CD4-positive, alpha-beta T cell treated with Interleukin-4 for 4 hours (primary cell): ENCODE measurements at regions not wholly inside any gene's neighbourhood (a gene's known extent, or its start where the extent isn't known, plus 50 kb on each side); places are given as distances from the start of the nearest gene placed in this dataset.
A peak's percentile ranks its signal among the peaks of the same experiment; 100 is the strongest.
"Not testable (repeated sequence)": the region's sequence is repeated elsewhere in the genome, so short reads cannot be mapped to it uniquely, and the experiment has no call there.

Experiments
- DNase-seq: peaks from one replicate; pipeline ENCODE4 v3.0.0-alpha.2; 2020

GRCh38 chr1:157460381-157460780 lies 91.9 kb downstream of the FCRL5 start:
- DNase-seq, result no peak

DNA sequence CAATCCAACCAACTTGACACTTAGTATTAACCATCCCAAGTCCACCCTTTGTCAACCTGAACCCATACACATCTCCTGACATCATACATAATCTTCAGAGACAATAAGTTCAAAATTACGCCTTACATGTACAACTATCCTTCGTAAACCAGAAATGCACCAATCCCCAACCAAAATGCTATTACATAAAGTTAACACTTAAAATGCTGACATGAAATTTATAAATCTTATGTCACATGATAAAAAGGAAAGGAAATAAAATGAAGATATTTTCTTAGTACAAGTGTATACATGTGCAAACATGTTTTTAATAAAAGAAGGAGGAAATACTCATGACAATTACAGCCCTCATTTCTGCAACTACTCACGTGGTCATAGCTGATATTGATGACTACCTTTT lies 95.0 kb downstream of the FCRL5 start:
- DNase-seq, result no peak

DNA sequence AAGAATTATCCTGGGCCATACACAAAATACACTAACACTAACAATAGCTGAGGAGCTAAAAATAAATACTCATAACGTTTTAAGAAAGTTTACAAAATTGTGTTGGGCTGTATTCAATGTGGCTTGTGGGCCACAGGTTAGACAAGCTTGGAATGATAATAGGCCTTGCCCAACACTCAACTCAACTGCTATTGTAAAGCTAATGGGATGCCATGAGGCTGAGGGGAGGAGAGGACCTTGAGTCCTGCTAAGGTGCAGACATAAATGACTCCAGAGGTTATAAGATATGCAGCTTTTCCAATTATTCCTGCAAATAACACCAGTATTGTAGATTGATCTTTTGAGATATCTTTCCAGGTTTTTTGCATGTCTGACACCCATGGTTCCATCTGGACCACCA lies 97.0 kb downstream of the FCRL5 start:
- DNase-seq, result no peak

DNA sequence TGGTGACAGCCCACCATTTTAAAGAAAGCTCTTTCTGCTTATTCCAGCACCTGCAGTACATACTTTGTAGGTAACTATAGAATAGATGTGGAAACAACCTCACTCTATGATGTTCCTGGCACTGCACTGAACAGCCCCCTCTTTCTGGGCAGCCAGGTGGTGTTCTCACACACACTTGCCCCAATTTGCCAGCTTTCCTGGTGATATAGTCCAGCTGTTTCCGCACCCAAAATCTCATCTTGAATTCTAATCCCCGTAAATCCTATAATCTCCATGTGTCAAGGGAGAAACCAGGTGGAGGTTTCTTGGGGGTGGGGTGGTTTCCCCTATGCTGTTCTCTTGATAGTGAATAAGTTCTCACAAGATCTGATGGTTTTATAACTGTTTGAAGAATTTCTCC lies 102.2 kb downstream of the FCRL5 start:
- no peak for DNase-seq

DNA sequence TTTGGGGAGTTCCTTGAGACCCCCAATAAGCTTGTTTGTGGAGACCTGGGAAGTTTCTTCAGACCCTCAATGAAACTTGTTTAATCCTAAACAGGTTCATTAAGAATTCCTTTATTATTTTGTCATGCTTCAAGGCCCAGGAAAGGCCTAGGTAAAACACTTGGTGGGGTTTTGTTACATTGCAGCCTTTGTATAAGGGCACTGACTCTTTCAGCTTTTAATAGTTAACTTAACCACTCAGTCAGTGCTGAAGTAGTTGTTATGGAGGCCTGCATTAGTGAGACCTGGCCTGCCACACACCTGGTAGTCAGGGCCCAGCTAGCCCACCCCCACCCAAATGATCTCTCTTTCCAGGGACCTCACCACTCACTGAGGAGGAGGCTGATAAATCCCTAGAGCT lies 103.7 kb downstream of the FCRL5 start:
- DNase-seq, result no peak

- not testable (repeated sequence) for DNase-seq
These were observed 106.0 kb downstream of the FCRL5 start for GRCh38 chr1:157446356-157446755.

- not testable (repeated sequence) for DNase-seq
These were observed 106.6 kb downstream of the FCRL5 start for GRCh38 chr1:157445616-157446140.

GRCh38 chr1:157442065-157442464 lies 110.2 kb downstream of the FCRL5 start:
- DNase-seq, result no peak

GRCh38 chr1:157439302-157439954 lies 112.9 kb downstream of the FCRL5 start:
- DNase-seq, result no peak

DNA sequence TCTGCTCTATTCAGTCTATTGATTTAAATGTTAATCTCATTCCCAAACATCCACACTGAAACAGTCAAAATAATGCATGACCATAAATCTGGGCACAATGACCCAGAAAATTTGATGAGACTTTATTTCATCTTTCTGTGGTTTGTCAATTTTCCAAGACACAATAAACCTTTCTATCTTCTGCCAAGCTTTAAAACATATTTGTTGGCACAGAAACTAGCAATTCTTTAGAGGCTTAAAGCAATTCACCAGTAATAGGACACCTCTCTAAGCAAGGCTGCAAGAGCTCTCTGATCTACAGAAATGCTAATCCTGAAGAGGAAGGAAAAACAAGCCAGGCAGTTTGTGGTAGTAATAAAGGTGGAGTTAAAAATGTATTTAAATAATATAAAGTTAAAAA lies 113.7 kb downstream of the FCRL5 start:
- DNase-seq, result no peak

GRCh38 chr1:157438146-157438545 lies 114.2 kb downstream of the FCRL5 start:
- DNase-seq, result no peak

DNA sequence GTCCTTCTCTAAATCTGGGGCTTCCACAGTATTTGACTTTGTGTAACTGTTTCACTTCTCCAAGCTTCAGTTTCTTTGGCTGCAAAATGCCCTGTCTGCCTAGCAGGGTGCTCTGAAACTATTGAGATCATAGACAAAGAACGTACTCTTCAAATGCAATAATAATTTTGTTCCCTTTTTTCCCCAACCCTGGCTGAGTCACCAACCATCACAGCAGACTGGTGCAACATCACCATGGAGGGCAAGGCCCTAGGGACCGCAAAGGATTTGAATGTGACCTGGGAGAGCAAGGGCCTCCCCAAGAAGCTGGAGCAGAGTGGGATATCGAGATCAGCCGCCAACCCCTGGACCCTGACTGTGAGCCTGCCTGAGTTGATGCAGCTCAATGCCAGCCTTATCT lies 115.0 kb downstream of the FCRL5 start:
- DNase-seq, result peak; percentile 4

DNA sequence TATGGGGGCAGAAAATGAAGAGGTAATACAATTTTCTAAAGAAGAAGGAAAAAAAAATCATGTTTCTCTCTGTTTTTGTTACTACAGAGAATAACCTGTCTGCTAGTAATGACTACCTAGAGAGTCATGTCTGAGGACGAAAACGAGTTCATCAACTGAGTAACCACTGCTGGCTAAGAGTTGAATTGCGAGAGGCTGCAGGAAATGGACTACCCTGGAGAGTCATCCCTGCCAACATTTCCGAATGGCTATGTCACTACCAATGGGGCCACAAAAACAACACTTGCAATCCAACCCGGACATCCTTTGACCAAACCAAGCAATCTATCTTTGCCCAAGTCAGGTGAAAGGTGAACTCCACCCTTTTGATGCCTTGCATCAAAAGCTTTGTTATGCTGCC lies 120.6 kb downstream of the FCRL5 start:
- no peak for DNase-seq

DNA sequence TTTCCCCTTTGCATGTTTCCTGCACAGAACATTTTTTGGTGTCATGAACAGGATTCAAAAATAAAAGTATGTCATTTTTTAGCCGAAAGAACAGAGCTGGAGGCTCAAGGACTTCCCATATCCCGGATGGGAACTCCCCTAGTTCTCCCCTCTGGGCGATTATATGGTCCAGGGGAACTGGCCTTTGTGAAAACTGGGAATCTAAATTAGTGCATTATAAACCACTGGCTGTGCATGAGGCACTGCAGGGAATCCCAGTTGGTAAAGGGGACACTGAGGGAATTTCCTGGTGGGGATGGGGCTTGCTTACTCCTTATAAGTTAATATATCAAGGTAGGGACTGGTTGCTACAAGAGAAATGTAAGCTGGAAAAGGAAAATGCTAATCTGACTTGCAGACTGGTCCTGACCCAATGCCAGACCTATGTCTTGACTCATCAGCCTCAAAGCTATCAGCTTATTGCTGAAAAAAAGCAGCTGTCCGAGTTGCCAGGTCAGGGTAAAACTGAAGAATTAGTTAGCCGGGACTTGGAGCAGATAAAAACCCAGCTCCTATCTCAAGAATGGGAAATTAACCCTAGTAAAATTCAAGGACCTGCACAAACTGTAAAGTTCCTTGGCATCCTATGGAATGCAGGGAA lies 122.6 kb downstream of the FCRL5 start:
- DNase-seq, result no peak

DNA sequence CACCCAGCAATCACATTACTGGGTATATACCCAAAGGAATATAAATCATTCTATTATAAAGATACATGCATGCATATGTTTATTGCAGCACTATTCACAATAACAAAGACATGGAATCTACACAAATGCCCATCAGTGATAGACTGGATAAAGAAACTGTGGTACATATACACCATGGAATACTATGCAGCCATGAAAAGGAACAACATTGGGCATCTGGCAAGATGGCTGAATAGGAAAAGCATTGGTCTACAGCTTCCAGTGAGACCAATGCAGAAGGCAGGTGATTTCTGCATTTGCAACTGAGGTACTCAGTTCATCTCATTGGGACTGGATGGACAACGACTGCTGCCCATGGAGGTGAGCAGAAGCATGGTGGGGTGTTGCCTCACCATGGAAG lies 128.6 kb downstream of the FCRL5 start:
- DNase-seq, result not testable (repeated sequence)

DNA sequence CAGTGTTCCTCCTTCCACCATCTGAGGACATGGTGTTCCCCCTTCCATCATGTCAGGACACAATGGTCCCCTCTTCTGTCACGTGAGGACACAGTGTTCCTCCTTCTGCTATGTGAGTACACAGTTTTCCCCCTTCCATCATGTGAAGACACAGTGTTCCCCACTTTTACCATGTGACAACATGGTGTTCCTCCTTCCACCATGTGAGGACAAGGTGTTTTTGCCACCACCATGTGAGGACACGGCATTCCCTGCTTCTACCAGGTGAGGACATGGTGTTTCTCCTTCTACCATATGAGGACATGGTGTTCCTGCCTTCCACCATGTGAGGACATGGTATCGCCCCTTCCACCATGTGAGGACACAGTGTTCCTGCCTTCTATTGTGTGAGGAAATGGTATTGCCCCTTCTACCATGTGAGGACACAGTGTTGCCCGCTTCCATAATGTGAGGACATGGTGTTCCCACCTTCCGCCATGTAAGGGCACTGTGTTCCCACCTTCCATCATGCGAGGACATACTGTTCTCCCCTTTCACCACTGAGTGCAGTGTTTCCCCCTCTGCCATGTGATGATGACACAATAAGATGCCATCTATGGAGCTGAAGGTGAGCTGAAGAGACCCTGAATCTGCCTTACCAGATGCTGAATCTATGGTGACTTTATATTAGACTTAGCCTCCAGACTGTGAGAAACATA lies 132.3 kb downstream of the FCRL5 start:
- no peak for DNase-seq

- DNase-seq, result no peak
These were observed 133.7 kb downstream of the FCRL5 start for GRCh38 chr1:157418659-157419058.

GRCh38 chr1:157418231-157418630 lies 134.1 kb downstream of the FCRL5 start:
- no peak for DNase-seq

- DNase-seq, result no peak
These were observed 136.7 kb downstream of the FCRL5 start for GRCh38 chr1:157415661-157416060.

DNA sequence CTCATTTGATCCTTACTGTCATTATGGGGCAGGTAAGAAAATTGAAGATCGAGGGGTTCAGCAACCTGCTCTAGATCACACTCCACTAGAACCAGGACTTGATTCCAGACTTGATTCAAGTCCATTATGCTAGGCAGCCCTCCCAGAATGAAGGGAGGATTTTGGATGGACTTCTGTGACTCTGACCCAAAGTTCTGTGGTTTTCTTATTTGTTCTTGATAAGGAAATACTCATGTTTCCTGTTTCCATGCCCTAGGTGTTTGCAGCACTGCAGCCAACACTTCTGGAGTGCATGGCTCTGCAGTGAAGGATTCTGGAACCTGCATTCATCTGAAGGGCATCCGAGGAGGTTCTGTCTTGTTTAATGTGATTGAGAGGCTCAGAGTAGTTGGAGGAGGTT lies 140.0 kb downstream of the FCRL5 start:
- no peak for DNase-seq

DNA sequence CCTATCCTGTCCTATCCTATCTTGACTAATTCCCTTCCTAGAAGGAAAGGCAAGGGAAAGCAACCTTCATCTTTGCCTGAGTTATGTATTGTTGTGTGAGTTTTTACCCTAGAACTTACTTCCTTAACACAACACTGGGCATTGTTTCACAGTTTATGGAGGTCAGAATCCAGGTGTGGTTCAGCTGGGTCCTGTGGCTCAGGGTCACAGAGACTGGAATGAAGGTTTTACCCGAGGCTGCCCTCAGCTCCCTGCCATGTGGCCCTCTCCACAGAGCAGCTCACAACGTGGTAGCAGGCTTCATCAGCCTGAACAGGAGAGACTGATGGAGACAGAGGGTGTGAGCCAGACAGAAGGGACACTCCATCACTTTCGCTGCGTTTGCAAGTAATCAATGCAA lies 140.5 kb downstream of the FCRL5 start:
- no peak for DNase-seq

DNA sequence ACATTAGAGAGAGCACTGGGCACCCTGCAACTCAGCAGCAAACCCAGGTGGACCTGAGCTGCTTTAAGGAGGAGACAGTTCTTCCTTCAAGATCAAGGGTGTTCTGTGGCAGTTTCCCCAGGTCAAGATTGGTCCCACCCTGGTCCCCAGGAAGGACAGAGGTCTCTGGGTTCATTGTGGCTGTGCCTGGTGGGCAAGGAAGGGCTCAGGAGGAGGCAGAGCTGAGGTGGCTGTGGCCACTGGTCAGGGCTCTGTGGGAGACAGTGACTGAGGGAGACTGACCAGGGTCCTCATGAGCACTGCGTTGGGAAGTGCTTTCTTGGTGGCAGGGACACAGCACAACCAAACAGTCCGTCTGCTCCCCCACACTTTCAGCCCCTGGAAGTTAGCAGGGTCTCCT lies 141.3 kb downstream of the FCRL5 start:
- DNase-seq, result no peak

DNA sequence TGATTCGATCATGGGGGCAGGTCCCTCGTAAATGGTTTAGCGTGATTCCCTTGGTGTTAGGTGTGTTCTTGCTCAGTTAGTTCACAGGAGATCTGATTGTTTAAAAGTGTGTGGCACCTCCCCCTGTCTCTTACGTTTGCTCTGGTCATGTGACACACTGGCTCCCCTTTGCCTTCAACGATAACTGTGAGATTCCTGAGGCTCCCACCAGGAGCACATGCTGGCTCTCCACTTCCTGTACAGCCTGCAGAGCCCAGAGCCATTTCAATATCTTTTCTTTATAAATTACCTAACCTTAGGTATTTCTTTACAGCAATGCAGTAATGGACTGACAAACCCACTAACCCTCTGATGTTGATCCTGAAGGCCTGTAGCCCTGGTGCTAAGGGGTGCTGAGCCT lies 141.9 kb downstream of the FCRL5 start:
- no peak for DNase-seq

DNA sequence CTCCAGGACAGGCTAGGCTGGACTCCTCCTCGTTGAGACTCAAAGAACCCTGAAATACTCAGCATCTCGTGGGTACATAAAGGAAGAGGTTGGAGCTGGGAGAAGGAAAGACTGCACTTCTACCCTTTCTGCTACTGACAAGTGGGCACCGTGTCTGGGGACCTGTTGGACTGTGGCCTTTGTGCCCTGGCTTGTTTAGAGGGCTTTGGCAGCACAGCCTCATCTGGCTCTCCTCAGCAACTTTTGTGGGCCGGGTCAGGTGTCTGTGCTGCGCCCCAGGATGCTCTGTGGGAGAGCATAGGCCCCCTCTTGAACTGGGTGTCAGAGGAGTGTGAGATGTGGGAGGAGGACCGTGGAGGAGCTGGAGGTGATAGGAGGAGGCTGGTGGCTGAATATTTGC lies 142.4 kb downstream of the FCRL5 start:
- DNase-seq, result no peak
